Fibroblast of mammary gland (primary cell): ENCODE measurements at regions not wholly inside any gene's neighbourhood (a gene's known extent, or its start where the extent isn't known, plus 50 kb on each side); places are given as distances from the start of the nearest gene placed in this dataset.

ENCODE experiments used
- DNase-seq: peaks from one replicate; pipeline ENCODE4 v3.0.0-alpha.2; 2010; ENCODE audit warnings: low read depth
- H3K4me3 ChIP-seq: 2 replicates; pipeline ENCODE4 v1.5.1; 2011; ENCODE audit warnings: low read depth, mild to moderate bottlenecking, low read length, moderate library complexity; ENCODE audit not compliant: control insufficient read depth
- TF ChIP-seq, protein P1 (sequence below): conservative IDR thresholded peaks from 2 replicates; pipeline ENCODE4 v1.5.1; 2011; ENCODE audit warnings: low read depth, low read length, inconsistent platforms; ENCODE audit not compliant: control insufficient read depth, insufficient read depth

- TF ChIP-seq, protein P1, sequence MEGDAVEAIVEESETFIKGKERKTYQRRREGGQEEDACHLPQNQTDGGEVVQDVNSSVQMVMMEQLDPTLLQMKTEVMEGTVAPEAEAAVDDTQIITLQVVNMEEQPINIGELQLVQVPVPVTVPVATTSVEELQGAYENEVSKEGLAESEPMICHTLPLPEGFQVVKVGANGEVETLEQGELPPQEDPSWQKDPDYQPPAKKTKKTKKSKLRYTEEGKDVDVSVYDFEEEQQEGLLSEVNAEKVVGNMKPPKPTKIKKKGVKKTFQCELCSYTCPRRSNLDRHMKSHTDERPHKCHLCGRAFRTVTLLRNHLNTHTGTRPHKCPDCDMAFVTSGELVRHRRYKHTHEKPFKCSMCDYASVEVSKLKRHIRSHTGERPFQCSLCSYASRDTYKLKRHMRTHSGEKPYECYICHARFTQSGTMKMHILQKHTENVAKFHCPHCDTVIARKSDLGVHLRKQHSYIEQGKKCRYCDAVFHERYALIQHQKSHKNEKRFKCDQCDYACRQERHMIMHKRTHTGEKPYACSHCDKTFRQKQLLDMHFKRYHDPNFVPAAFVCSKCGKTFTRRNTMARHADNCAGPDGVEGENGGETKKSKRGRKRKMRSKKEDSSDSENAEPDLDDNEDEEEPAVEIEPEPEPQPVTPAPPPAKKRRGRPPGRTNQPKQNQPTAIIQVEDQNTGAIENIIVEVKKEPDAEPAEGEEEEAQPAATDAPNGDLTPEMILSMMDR: no peak
- no peak overlapping the region for H3K4me3 ChIP-seq
- DNase-seq: no peak
Measured at GRCh38 chr4:187364851-187365250, 630.7 kb upstream of the ZFP42 start.

GRCh38 chr4:187366530-187366929 lies 629.0 kb upstream of the ZFP42 start:
- H3K4me3 ChIP-seq: no peak overlapping the region
- DNase-seq: no peak
- TF ChIP-seq, protein P1: no peak

DNA sequence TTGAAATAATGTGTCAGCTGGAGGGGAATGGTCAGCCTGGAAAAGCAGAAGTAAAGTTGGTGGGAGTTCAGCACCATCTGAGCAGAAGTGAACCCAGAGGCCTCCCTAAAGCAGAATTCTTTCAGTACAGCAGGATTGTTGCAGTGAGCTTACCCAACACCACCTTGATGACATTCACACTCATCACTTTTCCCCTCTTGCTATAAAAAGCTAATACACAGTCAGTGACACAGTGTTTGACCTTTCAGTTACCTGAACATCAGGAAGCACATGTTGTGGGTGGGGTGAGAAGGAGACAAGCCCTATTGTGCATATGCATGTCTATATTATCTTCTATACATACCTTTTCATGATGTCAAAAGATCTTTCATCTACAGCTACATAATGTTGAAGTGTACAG lies 624.7 kb upstream of the ZFP42 start:
- H3K4me3 ChIP-seq: no peak overlapping the region
- DNase-seq: no peak
- TF ChIP-seq, protein P1: no peak

GRCh38 chr4:187378441-187378840 lies 617.1 kb upstream of the ZFP42 start:
- no peak for DNase-seq
- no peak overlapping the region for H3K4me3 ChIP-seq
- TF ChIP-seq, protein P1: no peak

GRCh38 chr4:187380181-187380581 lies 615.4 kb upstream of the ZFP42 start:
- TF ChIP-seq, protein P1: peak; percentile 8
- peak; percentile 1 for DNase-seq
- H3K4me3 ChIP-seq: no peak overlapping the region

GRCh38 chr4:187383181-187383580 lies 612.4 kb upstream of the ZFP42 start:
- no peak for DNase-seq
- H3K4me3 ChIP-seq: no peak overlapping the region
- TF ChIP-seq, protein P1: no peak

- no peak for DNase-seq
- no peak overlapping the region for H3K4me3 ChIP-seq
- TF ChIP-seq, protein P1: no peak
Measured at GRCh38 chr4:187387739-187388138, 607.8 kb upstream of the ZFP42 start.
